ENCODE measurements at regions not wholly inside any gene's neighbourhood (a gene's known extent, or its start where the extent isn't known, plus 50 kb on each side); places are given as distances from the start of the nearest gene placed in this dataset.
A peak's percentile ranks its signal among the peaks of the same experiment; 100 is the strongest.
"Not testable (repeated sequence)": the region's sequence is repeated elsewhere in the genome, so short reads cannot be mapped to it uniquely, and the experiment has no call there.

- TF ChIP-seq, protein P1, sequence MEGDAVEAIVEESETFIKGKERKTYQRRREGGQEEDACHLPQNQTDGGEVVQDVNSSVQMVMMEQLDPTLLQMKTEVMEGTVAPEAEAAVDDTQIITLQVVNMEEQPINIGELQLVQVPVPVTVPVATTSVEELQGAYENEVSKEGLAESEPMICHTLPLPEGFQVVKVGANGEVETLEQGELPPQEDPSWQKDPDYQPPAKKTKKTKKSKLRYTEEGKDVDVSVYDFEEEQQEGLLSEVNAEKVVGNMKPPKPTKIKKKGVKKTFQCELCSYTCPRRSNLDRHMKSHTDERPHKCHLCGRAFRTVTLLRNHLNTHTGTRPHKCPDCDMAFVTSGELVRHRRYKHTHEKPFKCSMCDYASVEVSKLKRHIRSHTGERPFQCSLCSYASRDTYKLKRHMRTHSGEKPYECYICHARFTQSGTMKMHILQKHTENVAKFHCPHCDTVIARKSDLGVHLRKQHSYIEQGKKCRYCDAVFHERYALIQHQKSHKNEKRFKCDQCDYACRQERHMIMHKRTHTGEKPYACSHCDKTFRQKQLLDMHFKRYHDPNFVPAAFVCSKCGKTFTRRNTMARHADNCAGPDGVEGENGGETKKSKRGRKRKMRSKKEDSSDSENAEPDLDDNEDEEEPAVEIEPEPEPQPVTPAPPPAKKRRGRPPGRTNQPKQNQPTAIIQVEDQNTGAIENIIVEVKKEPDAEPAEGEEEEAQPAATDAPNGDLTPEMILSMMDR (IDR thresholded peaks at IDR 0.05; ENCODE audit: low read depth, low read length, missing control alignments), result no peak
- no peak for DNase-seq (ENCODE audit: low read depth)
- H3K4me3 ChIP-seq (ENCODE audit: low read depth, low read length), result no peak overlapping the region
- in situ Hi-C loops (cut with HindIII; ENCODE audit: low sequenced_read_pairs), result no loop called here
Observed at GRCh38 chr17:27199948-27200347, 94.0 kb upstream of the WSB1 start.

GRCh38 chr17:27200476-27200875 lies 93.4 kb upstream of the WSB1 start:
- in situ Hi-C loops (cut with HindIII; ENCODE audit: low sequenced_read_pairs), result no loop called here
- no peak overlapping the region for H3K4me3 ChIP-seq (ENCODE audit: low read depth, low read length)
- DNase-seq (ENCODE audit: low read depth), result no peak
- TF ChIP-seq, protein P1 (IDR thresholded peaks at IDR 0.05; ENCODE audit: low read depth, low read length, missing control alignments), result no peak

DNA sequence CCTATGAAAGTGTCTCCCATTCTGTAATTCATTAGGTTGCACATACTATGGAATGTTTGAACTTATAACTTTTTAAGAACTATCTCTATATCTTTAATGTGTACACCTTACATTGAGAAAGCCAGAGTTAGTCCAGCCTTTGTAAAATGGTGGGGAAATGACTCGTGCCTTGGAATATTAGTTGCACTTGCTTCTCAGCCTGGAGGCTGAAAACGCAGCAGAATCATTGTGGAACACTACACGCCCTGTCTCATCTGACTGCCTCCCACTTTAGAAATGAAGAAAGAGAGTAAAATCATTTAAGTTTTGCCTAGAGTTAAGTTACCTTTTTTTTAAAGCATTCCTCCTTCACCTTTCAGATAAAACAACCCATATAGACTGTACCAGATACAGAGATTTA lies 90.7 kb upstream of the WSB1 start:
- DNase-seq (ENCODE audit: low read depth), result no peak
- in situ Hi-C loops (cut with HindIII; ENCODE audit: low sequenced_read_pairs), result no loop called here
- no peak overlapping the region for H3K4me3 ChIP-seq (ENCODE audit: low read depth, low read length)
- TF ChIP-seq, protein P1 (IDR thresholded peaks at IDR 0.05; ENCODE audit: low read depth, low read length, missing control alignments), result no peak

DNA sequence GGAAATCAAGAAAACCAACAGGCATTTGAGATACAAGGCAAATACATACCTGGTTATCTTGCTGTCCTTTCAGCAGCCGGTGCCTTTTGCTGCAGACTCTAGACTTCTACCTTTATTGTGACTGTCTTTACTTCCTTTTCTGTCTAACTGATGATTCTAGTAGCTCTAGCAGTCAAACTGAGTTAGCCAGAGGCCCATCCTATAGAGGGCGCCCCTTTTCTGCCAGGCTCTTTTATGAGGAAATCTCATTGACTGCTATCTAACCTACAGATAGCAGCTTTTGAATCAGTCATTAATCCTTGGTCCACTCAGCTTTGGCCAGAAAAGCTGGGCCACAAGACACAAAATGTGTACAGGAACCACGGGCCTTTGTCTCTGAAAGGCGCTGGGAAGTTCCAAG lies 87.5 kb upstream of the WSB1 start:
- no peak for DNase-seq (ENCODE audit: low read depth)
- TF ChIP-seq, protein P1 (IDR thresholded peaks at IDR 0.05; ENCODE audit: low read depth, low read length, missing control alignments), result peak; percentile 11
- no peak overlapping the region for H3K4me3 ChIP-seq (ENCODE audit: low read depth, low read length)
- in situ Hi-C loops (cut with HindIII; ENCODE audit: low sequenced_read_pairs), result no loop called here

DNA sequence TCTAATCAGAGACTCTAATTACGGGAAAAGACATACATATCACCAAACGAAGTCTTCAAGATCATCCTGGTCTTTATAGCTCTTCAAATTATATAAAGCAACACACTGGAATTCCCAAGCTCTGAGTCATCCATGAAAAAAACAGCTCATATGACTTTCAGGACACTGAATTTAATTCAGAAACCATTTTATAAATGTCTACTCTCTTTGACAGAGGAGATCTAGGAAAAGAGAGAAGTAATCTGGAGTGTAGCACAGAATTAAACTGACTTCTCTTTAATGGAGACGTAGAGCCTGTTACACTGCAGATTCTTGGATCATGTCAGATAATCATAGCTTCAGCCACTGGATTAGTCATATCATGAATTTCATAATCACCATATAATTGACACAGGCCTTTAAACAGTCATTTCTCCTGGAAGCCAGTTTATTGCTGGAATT lies 86.8 kb upstream of the WSB1 start:
- in situ Hi-C loops (cut with HindIII; ENCODE audit: low sequenced_read_pairs), result no loop called here
- H3K4me3 ChIP-seq (ENCODE audit: low read depth, low read length), result no peak overlapping the region
- no peak for DNase-seq (ENCODE audit: low read depth)
- TF ChIP-seq, protein P1 (IDR thresholded peaks at IDR 0.05; ENCODE audit: low read depth, low read length, missing control alignments), result no peak

GRCh38 chr17:27208370-27208769 lies 85.5 kb upstream of the WSB1 start:
- in situ Hi-C loops (cut with HindIII; ENCODE audit: low sequenced_read_pairs); H3K4me3 ChIP-seq (ENCODE audit: low read depth, low read length); DNase-seq (ENCODE audit: low read depth): not testable (repeated sequence)

DNA sequence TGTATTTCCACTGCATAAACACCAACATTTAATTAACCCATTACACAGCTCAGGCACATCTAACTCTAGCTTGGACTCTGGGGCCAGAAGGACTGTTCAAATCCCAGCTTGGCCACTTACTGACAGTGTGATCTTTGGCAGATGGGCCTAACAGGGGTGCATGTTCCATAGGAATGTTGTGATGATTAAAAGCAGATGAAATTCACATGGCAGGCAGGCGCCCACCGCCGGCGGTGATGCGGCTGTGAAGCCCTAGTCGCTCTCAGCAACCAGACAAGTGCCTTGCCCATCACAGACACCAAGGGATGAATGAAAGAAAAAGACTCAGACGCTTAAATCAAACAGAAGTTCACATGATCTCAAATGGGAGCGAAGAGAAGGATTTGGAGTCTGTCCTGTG lies 84.6 kb upstream of the WSB1 start:
- TF ChIP-seq, protein P1 (IDR thresholded peaks at IDR 0.05; ENCODE audit: low read depth, low read length, missing control alignments), result no peak
- H3K4me3 ChIP-seq (ENCODE audit: low read depth, low read length), result no peak overlapping the region
- in situ Hi-C loops (cut with HindIII; ENCODE audit: low sequenced_read_pairs), result no loop called here
- DNase-seq (ENCODE audit: low read depth), result no peak

GRCh38 chr17:27210809-27211208 lies 83.1 kb upstream of the WSB1 start:
- H3K4me3 ChIP-seq (ENCODE audit: low read depth, low read length); in situ Hi-C loops (cut with HindIII; ENCODE audit: low sequenced_read_pairs); DNase-seq (ENCODE audit: low read depth): not testable (repeated sequence)
